ENCODE measurements at regions not wholly inside any gene's neighbourhood (a gene's known extent, or its start where the extent isn't known, plus 50 kb on each side); places are given as distances from the start of the nearest gene placed in this dataset.

DNA sequence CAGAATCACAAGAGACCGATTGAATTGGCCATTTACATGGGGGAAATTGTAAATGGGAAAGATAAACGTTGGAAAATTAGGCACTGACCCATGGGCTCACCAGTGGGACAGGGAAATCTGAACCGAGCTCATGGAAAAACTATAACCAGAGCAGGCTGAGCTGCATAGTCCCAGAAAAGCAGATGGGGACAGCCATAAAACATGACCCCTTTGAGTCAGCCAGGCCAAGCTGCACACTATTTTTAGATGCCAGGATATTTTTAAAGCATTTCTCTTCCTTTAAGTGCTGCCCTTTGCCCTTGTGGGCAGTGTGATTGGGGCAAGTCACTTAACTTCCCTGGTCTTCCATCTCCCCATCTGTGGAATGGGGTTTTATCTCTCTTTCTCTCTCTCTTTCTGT lies 184.1 kb downstream of the FOXD2 start:
- H3K27ac ChIP-seq = no peak overlapping the region
- TF ChIP-seq, protein P1, sequence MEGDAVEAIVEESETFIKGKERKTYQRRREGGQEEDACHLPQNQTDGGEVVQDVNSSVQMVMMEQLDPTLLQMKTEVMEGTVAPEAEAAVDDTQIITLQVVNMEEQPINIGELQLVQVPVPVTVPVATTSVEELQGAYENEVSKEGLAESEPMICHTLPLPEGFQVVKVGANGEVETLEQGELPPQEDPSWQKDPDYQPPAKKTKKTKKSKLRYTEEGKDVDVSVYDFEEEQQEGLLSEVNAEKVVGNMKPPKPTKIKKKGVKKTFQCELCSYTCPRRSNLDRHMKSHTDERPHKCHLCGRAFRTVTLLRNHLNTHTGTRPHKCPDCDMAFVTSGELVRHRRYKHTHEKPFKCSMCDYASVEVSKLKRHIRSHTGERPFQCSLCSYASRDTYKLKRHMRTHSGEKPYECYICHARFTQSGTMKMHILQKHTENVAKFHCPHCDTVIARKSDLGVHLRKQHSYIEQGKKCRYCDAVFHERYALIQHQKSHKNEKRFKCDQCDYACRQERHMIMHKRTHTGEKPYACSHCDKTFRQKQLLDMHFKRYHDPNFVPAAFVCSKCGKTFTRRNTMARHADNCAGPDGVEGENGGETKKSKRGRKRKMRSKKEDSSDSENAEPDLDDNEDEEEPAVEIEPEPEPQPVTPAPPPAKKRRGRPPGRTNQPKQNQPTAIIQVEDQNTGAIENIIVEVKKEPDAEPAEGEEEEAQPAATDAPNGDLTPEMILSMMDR (conservative IDR thresholded peaks at IDR 0.05) = no peak

DNA sequence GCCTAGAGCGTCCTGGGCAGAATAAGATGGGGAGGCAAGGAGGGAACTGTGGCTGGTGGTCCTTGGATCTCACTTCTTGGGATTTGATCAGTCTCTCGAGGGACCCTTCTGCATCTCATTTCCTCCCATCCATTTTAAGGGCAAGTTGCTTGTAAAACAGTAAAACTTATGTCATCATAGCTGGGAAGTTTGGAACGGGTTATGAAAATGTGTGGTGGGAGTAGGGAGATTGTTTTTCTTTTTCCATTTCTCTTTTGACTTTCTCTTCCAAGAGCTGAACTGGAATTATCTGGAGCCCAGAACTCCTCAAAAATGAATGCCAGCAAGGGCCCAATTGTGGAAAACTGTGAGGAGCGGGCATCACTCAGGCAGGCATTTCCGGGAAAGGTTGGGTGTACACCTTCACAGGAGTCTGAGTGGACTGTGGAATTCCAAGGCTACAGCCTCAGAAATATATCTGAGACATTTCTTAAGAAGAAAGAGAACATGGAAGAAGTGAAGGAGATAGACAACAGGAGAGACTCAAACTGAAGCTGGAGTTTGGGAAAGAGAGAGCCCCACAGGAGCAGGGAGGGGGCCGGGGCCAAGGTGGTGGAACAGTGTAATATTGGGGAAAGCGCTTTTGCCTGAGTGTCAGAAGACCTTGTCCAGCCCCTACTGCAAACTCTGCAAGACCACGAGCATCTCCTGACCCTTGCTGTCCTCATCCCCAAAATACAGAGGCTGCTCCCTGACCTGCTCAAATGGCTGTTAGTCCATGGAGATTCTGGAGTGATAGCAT lies 185.1 kb downstream of the FOXD2 start:
- TF ChIP-seq, protein P1 (conservative IDR thresholded peaks at IDR 0.05) = no peak
- H3K27ac ChIP-seq = no peak overlapping the region

DNA sequence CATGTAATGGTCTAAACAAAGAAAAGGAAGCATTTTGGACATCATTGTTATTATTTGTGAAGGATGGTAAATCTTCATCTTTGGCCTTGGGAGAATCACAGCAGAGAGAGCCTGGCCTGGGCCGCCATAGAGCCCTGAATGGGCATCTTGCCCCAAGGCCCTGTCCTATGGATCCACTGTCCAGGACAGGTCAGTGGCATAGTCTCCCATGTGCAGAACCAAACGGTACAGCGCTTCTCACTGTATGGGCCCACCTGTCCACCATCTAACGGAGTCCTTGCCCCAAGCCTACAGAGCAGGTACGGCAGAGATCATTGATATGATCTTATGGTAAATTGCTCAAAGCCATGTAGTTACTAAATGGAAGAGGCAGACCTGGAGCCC lies 185.7 kb downstream of the FOXD2 start:
- TF ChIP-seq, protein P1 (conservative IDR thresholded peaks at IDR 0.05) = no peak
- H3K27ac ChIP-seq = no peak overlapping the region

DNA sequence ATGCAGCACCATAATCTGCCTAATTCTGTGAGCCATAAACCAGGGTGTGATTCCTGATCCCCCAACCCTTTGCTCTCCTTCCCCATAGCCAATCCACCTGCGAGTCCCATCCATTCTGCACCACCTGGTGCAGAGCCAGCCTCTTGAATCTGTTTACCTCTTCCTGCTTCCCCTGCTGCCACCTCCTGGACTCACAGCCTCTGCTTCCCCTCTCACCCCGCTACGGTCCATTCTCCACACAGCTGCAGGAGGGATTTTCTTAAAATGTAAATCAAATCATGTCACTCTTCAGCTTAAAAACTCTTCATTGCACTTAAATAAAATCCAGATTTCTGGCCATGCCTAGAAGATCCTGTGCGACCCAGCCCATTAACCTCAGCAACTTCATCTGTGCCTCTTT lies 186.7 kb downstream of the FOXD2 start:
- H3K27ac ChIP-seq = no peak overlapping the region
- TF ChIP-seq, protein P1 (conservative IDR thresholded peaks at IDR 0.05) = no peak

DNA sequence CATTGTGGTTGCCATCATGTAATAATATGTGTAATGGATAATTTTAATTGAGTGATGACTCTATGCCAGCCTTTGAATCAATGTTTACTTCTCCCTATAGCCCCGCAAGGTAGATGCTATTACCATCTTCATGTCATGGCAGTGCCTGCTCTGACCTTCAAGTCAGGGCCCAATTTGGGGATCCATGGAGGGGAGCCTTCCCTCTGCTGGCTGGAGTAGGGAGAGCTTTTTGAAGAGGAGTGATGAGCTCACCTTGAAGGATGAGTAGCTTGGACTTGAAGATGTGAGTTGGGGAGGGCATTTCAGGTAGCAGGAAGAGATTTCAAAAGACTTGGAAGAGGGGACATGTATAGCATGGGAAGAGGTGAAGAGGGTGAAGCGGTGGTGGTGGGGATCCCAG lies 189.2 kb downstream of the FOXD2 start:
- no peak overlapping the region for H3K27ac ChIP-seq
- TF ChIP-seq, protein P1 (conservative IDR thresholded peaks at IDR 0.05) = no peak

DNA sequence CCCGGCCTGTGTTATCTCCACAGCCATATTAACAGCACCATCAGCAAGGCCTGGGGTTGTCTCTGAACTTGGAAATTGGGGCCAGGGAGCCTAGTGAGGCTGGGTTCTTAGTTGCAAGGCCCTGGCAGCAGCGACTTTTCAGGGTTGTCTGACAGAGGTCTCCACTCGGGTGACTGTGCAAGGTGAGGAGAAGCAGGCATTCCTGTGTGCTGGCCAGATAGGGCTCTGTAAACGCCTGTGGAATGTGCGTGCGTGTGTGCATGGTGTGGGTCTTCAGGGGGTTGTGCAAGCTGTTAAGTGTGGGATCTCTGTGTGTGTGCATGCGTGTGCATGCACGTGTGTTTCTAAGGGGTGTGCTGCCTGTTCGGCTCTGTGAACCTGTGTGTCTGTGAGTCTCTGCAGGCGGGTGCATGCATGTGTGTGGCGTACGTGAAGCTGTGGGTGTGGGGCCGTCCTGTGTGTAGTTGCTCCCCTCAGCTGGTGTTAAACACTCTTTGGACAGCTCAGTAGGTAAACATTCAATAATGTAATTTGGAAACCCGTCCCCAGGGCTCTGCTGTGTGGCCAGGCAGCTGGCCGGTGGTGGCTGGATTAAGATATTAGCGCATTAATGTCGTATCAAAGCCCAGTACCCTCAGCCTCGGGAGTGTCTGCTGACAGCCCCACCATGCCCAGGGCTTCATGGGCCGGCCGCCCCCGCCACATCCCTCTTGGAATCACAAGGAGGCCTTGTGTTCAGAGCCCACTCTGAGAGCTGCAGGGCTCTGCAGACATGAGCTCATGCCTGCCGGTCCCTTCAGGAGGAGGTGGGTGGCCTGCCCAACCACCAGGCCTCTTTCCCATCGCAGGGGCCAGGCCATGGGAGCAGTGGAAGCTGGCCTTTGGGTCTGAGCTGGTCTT lies 189.9 kb downstream of the FOXD2 start:
- H3K27ac ChIP-seq = no peak overlapping the region
- TF ChIP-seq, protein P1 (conservative IDR thresholded peaks at IDR 0.05) = no peak

DNA sequence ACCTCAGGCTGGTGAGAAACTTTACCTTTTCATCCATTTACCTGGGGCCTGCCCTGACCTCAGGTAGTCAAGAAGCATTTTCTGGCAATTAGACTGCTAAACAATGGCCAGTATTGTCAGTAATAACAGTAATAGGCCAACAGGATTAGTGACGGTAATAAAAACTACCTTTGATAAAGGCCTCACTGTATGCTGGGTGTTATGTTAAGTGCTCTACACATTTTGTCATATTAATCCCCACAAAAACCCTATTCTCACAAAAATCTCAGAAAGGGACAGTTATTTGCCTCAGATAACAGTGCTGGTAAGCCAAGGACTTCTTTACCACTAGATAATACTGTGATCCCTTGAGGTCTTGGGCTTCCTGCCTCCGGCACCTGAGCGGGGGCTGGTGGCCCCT lies 191.4 kb downstream of the FOXD2 start:
- TF ChIP-seq, protein P1 (conservative IDR thresholded peaks at IDR 0.05) = no peak
- H3K27ac ChIP-seq = no peak overlapping the region
